NCI-H187 (cell line): ENCODE measurements at regions not wholly inside any gene's neighbourhood (a gene's known extent, or its start where the extent isn't known, plus 50 kb on each side); places are given as distances from the start of the nearest gene placed in this dataset.
"Not testable (repeated sequence)": the region's sequence is repeated elsewhere in the genome, so short reads cannot be mapped to it uniquely, and the experiment has no call there.

Experiments used
- DNase-seq, 2 experiments: peaks; one replicate each; lab custom pipeline; 2025; lab: John Stamatoyannopoulos, UW

DNA sequence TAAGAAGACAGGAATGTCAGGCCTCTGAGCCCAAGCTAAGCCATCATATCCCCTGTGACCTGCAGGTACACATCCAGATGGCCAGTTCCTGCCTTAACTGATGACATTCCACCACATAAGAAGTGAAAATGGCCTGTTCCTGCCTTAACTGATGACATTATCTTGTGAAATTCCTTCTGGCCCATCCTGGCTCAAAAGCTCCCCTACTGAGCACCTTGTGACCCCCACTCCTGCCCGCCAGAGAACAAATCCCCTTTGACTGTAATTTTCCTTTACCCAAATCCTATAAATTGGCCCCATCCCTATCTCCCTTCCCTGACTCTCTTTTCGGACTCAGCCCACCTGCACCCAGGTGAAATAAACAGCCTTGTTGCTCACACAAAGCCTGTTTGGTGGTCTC, 537.2 kb upstream of the CRIM1 start:
- not testable (repeated sequence) for DNase-seq

DNA sequence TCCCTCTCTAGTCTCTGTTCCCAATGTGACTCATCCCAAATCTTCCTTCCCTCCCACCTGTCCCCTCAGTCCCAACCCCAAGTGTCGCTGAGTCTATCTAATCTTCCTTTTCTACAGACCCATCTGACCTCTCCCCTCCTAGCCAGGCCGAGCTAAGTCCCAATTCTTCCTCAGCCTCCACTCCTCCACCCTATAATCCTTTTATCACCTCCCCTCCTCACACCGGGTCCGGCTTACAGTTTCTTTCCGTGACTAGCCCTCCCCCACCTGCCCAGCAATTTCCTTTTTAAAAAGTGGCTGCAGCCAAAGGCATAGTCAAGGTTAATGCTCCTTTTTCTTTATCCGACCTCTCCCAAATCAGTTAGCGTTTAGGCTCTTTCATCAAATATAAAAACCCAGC, 541.0 kb upstream of the CRIM1 start:
- not testable (repeated sequence) for DNase-seq

DNA sequence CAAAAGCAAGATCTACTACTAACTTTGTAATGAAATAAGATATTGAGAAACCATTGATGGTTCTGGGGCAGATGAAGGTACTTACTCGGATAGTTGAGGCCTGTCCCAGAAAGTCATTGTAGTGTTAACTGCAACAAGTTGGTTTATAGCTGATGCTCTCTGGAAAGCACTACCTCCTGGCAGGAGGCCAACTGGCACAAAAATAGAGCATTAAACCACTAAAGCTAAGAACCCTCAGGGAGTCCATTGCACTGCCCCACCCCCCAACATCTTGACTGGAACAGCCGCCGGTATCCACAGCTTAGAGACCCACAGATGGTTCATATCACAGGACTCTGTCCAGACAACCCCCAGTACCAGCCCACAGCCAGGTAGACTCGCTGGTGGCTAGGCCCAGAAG, 552.5 kb upstream of the CRIM1 start:
- no peak for DNase-seq

DNA sequence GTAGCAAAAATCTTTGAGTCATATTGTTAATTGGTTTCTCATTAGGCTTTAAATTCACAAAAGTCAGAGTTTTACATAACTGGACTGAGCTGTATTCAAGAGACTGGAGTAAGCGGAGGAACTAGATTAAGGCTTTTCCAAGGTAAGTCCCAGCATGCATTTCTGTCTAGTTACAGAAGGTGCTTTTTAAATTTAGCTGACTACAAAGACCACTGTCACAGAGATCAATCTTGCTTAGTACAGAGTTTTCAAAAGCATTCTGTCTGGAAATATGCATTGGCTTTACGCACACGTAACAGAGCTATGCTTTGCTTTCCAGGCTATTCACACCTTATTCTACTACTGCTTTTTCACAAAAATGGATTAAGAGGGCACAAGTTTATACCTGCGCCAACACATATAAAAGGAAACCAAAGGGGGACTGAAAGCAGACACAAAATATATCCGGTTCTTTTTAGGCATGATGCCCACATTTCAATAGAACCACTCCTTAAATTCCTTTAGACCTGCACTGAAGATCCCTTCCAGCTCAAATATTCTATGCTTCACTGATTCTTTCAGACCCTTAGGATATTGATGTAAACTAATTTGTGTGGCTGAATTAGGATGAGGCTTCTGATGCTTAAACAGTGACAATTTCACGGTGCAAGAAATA, 560.7 kb upstream of the CRIM1 start:
- no peak for DNase-seq

DNA sequence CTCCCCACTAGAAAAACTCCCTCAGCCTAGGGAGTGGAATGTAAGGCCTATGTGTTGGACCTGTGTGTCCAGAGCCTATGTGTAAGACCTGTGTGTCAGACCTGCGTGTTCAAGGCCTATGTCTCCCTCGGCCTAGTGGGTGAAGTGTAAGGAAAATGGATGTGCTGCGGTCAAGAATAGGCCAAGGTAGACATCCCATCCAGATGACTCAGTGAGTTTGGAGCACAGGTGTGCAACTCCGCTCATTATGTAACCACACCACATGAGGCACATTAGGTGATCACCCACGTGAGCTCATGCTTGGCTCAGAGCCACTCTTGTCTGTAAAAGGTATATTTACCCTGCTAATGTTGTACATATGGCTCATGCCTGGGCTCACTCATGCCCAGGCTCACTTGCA, 565.3 kb upstream of the CRIM1 start:
- DNase-seq, result no peak

DNA sequence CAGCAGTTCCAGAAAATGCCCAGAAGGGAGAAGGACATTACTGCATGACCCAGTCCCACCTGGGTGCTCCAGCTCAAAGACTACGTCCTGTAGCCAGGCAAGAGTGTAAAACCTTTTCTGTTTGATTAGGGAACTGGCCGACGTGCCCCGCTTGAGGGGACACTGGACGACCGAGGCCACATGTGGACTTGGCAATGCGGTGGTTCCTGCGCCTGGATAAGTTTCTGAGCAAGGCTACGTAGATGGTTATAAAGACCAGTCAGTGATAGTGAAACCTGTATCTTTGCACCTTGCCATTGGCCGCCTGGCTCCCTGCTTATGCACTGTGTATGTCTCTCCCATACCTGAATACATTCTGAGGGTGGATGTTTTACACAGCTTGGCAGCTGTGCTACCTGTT, 567.0 kb upstream of the CRIM1 start:
- no peak for DNase-seq

DNA sequence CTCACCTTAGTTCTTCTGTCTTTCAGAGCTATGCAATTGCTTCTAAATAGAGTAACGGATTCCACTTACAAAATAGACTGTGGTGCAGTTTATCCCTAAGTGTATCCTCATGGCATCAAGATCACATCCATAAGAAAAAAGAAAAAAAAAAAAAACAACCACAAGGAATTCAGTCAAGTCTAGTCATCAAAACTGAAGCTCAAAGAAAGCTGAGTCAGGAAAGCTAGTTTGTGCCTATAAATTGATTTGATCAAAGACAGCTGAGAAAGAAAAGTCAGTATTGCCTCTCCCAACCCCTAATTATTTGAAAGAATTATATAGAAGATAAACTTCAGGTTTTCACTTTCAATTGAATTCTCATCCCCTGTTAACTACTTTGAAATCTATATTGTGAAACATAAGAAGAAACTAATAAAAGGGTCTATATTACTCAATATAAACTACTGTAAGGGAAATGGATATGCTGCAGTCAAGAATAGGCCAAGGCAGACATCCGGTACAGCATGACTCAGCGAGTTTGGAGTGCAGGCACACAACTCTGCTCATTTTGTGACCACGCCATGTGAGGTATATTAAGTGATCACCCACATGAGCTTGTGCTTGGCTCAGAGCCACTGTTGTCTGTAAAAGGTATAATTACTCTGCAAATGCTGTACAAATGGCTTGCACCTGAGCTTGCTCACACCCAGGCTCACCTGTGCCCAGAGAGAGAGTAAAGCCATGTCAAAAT, 568.1 kb upstream of the CRIM1 start:
- DNase-seq, result no peak

DNA sequence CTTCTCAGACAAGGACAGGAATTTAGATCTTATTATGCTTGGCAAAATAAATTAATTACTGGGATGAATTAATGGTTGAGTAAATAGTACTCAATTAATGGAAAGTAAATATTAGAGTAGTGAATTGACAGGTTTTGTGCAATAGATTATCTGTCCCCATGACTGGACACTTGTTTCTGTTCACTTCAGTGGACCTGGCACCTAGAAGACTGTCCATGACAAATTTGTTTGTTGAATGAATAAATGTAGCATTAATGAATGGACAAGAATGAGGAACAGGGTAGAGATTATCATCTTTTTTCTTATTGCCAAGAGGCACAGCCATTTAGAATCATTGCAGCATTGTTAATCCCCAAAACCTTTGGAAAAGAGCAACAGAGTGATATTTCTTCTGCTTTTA, 570.0 kb upstream of the CRIM1 start:
- no peak for DNase-seq

DNA sequence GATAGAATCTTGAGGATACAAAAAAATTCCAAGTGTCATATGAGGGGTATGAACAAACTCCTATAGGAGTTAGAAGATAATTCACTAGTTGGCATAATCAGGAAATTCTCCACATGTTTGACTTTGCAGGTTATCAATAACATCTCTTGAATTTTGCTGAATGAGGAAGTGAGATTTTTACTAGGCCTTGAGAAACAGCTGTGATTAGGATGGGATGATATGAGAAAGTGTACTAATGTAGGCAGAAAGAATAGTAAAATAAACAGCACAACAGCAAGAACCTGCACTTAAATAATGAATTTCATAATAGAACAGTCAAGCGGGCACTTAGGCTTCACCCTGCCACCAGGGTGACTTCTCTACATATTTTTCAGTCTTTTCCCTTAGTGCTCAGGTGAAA, 570.8 kb upstream of the CRIM1 start:
- DNase-seq, result no peak

DNA sequence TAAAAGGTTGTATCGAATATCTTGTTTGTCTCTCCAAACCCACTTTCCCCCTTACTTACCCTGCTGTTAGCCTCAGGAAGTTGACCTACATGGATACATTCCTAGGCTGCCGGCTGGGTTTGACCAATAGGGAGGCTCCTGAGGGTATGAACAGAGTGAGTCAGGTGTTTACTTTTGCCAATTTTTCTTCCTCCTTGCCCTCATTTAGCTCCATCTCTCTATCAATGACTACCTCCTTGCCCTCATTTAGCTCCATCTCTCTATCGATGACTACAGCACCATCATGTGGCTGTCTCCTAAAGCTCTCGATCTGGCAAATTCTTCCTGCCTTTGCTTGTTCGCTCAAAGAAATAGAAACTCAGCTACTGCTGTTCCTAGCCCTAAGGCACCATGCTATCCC, 571.9 kb upstream of the CRIM1 start:
- no peak for DNase-seq

DNA sequence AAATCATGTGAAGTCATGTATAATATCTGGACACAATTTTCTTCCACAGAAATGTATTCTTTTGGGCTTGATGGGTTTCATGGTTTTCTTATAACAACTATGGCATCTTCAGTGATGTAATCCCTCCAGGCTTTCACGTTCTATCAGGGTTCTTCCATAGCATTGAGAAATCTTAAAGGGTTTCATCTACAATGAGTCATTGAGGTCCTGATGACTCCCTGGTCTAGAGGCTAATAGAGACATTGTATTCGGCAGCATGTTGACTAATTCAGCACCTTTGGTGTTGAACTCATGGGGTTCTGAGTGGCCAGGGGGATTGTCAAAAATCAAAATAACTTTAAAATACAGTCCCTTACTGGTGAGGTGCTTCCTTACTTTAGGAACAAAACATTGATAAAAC, 614.0 kb upstream of the CRIM1 start:
- no peak for DNase-seq

DNA sequence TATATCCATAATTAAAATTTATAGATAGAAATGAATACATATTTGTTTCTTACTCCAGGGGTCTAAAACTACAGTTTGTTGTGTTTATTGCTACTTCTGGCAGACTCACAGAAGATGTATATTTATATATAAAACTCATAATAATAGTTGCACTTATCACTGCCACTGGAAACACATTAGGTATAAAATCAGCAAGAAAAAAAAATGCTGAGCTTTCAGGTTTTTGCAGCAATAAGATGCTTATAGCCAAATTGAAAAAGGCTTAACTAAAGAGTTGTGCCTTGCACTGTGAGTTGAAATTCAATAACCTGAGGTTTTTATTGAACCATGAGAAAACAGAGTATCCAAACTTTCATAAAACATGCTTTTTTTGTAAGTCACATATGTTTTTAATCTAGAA, 623.9 kb upstream of the CRIM1 start:
- no peak for DNase-seq

DNA sequence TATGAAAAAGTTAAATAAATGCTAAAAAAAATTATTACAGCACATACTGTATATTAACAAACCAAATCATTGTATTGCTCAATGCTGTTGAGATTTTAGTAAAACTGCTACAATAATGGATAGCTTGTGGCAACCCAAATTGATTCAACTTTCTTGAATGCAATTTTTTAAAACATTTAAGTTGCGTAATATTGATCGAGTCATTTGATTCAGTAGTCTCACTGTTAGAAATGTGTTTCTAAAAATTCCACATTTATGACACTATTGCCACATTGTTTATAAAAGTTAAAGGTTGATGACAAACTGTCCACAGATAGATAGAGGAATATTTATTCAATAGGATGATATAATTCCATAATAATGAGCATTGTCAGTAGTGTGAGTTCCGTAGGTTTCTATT, 640.7 kb upstream of the CRIM1 start:
- no peak for DNase-seq

DNA sequence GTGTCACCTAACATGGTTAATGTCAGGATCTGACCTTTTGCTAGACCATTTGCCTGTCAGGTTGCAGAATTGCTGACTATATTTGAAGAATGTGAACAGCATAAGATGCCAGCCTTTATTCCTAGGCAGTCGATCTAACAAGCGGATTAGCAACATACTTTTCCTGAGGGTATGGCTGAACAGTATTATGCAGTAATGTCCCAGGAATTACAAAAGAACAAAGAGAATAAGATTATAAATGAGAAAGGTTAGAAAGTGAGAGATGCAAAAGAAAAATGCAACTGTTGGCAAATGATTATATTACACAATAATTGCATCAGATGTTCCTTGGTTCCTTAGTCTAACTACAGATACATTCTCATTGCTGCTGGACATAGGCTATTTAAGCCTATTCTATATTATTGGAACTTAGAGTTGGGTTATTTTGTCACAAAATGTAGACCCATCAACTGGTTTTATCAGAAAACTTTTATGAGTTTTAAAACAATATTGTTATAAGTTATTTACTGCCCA, 647.1 kb upstream of the CRIM1 start:
- DNase-seq, result no peak

DNA sequence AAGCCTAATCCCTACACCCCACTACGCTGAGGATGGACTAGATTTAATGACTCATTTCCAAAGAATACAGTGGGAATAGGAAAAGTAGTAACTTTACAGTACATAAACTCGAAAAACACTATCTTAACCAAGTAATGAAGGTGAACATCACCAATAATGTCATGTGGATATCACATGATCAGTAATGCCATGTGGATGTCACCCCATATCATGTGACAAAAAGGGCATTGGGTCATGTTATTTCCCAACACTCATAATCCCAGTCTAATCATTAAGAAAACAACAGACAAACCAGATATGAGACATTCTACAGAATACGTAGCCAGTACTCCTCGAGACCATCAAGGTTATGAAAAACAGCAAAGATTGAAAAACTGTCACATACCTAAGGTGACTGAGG, 667.3 kb upstream of the CRIM1 start:
- DNase-seq, result no peak

DNA sequence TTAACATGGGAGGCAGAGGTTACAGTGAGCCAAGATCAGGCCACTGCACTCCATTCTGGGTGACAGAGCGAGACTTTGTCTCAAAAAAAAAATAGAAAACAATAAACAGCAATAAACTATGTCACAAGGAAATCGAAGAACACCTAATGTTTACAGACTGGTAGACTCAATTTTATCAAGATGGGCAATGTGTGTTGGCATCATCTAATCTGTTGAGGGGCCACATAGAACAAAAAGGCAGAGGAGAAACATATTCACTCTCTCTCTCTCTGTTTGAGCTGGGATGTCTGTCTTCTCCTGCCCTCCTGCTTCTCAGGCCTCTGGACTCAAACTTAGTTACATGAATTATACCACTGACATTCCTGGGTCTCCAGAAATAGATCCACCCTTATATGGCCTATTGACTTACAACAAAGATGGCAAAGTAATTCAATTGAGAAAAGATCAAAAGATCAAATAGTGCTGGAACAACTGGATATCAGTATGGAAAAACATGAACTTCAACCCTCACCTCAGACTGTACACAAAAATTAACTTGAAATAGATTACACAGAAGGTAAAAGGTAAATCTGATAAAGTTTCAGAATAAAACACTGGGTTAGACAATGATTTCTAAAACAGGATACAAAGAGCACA, 703.8 kb upstream of the CRIM1 start:
- no peak for DNase-seq

DNA sequence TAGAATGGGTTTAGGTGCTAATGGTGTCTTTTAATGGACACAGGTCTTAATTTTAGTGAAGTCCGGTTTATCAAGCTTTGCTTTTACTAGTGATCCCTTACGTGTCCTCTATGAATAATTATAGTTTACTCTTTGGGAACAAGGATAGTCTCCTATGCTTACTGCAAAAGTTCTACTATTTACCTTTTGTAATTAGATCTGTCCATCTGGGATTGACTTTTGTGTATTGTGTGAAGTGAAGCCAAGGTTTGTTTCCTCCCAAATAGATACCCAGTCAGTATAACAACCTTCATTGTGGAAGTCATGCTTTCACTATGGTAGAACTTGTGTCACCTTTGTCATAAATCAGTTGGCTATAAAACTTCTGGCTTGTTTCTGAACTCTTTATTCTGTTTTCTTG, 740.9 kb upstream of the CRIM1 start:
- no peak for DNase-seq

DNA sequence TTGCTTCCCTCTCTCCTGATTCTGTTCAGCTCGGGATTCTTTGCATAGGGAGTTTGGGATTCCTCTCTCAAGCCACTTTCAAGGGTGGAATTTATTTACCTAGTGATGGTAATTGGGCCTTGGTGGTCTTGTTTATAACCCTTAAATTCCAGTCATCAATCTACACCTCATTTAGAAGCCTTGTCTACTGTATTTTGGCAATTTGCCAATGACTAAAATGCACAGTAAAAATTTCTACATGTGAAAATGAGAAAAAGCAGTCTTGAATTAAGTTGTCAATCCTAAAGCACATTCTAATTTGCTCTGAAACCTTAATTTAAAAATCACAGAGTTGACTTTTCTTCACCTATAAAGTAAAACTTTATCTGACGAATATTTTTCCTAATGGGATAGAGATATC, 749.2 kb upstream of the CRIM1 start:
- DNase-seq, result no peak

DNA sequence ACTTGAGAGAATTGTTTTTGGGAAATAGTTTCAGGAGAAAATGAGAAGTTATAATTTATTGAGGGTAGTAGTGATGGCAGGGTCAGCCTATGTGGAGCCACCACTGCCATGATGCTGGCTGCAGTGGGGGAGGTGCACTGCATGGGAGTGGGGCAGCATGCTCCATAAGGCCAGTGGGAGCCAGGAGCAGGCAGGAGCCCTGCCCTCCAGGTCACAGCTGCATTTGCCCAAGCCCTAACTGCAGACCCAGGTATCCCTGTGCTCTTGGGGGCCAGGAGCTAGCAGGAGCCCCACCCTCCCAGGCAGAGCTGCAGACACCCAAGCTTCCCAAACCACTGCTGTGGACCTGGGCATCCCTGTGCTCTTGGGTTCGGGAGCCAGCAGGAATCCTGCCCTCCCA, 757.3 kb upstream of the CRIM1 start:
- no peak for DNase-seq

DNA sequence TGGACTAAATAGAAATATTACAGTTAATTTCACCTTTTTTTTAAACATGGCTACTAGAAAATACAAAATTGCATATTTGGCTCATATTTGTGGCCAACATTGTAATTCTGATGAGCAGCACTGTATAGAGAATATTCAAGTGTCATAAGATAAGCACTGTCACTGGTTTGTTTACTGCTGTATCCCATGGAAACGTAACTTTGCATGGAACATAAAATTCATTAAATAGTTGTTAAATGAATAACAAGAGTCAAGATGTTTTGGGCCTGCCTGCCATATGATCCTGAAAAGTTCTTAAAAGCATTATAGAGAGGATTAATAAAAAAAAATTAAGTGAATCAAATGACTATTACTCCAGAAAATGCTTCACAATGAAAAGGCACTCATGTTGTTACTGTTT, 763.7 kb upstream of the CRIM1 start:
- DNase-seq, result no peak

DNA sequence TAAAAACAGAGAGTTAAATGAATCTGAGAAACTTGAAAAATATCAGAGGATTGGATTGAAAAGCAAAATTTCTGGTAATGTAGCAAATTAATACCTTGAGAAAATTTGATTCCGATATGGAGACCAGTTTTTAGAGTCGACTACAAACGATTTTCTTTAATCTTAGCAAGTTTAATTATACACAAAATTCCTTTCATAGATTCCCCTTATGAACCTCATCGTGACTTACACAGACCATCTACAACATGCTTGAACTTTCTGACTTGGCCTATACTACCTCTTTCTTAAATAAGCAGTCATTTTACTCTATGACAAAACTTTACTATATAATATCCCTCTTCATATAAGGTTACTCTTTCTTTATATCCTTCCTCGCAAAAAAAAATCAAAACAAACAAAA, 769.6 kb upstream of the CRIM1 start:
- no peak for DNase-seq

DNA sequence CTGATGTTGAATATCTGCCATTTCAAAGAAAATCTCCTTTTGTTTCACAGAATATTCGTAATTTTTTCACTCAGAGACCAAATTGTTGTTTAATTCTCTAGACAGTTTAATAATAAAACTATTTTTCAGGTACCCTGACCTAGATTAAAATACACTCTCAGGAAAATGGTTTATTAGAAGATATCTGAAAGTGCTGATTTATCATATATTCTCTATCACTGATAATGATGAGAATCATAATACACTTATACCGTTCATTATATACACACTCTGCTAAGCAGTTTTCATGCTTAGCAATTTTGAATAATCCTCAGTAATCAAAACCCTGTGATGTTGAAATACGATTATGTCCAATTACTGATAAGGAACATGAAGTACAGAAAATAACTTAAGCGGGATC, 772.9 kb upstream of the CRIM1 start:
- no peak for DNase-seq

DNA sequence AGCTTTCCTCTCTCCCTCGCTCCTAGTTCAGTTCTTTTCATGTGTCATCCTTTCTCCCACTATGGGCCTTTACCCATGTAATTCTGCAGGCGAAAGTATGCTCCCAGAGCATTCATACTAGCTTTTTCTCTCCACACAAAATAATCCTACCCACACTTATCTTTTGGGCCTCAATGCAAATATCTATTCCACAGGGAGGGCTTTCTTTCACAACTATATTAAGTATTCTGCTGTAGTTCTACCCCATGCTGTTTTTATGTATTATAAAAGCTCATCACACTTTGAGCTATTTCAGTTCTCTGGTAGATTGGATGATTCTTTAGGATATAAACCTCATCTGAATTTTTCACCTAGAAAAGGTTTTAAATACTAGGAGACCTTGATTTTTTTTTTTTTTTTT, 774.6 kb upstream of the CRIM1 start:
- no peak for DNase-seq
